ENCODE measurements at regions not wholly inside any gene's neighbourhood (a gene's known extent, or its start where the extent isn't known, plus 50 kb on each side); places are given as distances from the start of the nearest gene placed in this dataset.
A peak's percentile ranks its signal among the peaks of the same experiment; 100 is the strongest.
"Not testable (repeated sequence)": the region's sequence is repeated elsewhere in the genome, so short reads cannot be mapped to it uniquely, and the experiment has no call there.

GRCh38 chr5:115751176-115751575 lies 65.3 kb downstream of the CDO1 start:
- no peak for DNase-seq

- DNase-seq: peak; percentile 1
These were observed 67.4 kb downstream of the CDO1 start for GRCh38 chr5:115749016-115749415.

DNA sequence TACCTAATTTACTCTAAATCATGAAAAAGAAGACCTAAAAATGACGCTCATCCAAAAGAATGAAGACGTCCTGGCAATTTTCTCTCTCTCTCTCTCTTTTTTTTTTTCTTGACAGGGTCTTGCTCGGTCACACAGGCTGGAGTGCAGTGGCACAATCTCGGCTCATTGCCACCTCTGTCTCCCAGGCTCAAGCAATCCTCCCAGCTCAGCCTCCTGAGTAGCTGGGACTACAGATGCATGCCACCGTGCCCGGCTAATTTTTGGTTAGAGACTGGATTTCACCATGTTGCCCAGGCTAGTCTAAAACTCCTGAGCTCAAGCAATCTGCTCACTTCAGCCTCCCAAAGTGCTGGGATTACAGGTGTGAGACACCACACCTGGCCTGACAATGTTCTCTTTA lies 77.2 kb downstream of the CDO1 start:
- DNase-seq: not testable (repeated sequence)

- DNase-seq: no peak
These were observed 77.6 kb downstream of the CDO1 start for GRCh38 chr5:115738830-115739229.

DNA sequence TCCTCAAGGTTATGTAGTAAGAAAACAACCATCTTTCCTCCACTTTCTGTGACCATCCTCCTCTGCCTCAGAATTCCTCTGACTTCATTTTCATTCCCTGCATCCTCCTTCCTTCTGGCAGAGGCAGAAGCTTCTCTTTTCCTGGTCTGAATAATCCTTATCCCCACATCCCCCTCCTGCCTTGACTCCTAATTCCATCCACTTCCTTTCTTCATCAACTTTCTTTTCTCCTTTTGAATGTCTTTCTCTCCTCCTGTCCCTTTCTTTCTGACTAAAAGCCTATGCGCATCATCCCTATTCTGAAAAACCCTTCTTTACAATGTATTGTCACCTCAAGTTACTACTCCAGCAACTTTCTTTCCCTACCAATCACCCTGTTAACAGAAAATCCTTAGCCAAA lies 79.0 kb downstream of the CDO1 start:
- DNase-seq: no peak

- DNase-seq: no peak
These were observed 79.8 kb downstream of the CDO1 start for GRCh38 chr5:115736690-115737005.

GRCh38 chr5:115736004-115736689 lies 80.3 kb downstream of the CDO1 start:
- no peak for DNase-seq

GRCh38 chr5:115735108-115735998 lies 81.1 kb downstream of the CDO1 start:
- no peak for DNase-seq

GRCh38 chr5:115733607-115734006 lies 82.9 kb downstream of the CDO1 start:
- no peak for DNase-seq

- DNase-seq: no peak
These were observed 84.4 kb downstream of the CDO1 start for GRCh38 chr5:115732026-115732425.

GRCh38 chr5:115725522-115725921 lies 90.9 kb downstream of the CDO1 start:
- DNase-seq: no peak

GRCh38 chr5:115723220-115723619 lies 93.2 kb downstream of the CDO1 start:
- DNase-seq: no peak

DNA sequence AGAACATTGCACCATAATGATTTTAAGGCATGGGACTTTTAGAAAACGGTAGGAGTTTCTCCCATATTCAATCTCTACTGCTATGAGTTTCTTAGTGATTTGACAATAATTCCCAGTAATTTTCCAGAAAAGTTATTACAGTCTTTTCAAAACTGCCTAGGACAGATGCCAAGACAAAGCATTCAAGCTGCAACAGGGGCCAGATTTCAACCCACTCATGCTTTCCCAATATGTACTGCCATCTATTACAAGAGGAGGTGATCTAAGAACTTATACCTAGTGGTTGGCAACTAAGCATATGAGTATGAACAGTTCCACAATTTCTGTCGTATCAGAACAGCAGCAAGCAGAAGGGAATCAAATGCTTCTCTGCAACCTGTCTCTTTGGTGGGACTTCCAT lies 95.1 kb upstream of the TMED7 start:
- DNase-seq: no peak

GRCh38 chr5:115718927-115719326 lies 93.1 kb upstream of the TMED7 start:
- DNase-seq: no peak

- DNase-seq: no peak
These were observed 87.6 kb upstream of the TMED7 start for GRCh38 chr5:115713408-115713807.

DNA sequence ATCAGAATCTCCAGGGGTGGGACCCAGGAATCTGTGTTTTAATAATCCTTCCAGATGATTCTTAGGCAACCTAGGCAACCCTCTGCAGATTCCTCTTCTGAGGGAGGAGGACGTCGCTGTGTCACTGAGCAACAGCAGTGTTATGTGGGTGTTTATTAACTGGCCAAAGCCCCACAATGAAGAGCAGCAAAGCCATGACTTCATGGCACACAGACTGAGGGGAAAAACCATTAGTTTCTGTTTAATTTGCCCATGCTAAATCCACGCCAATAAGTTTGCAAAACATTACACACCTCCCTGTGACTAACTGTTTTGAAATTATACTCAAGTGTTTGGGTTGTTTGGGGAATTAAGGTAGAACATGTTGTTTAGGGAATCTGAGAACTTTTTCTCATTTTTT lies 83.7 kb upstream of the TMED7 start:
- no peak for DNase-seq

- DNase-seq: no peak
These were observed 83.1 kb upstream of the TMED7 start for GRCh38 chr5:115708819-115709477.

DNA sequence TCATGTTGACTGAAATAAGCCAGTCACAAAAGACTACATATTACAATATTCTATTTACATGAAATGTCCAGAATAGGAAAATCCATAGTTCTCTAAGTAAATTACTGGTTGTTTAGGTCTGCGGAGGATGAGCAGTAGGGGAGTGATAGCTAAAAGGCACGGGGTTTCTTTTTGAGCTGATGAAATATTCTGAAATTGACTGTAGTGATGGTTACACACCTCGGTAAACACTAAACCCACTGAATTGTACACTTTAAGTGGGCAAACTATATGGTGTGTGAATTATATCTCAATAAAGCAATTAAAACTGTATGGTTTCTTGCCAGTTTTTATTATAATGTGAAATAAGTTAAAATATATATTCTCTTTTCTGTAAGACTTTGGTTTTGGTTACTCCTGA lies 77.7 kb upstream of the TMED7 start:
- no peak for DNase-seq

DNA sequence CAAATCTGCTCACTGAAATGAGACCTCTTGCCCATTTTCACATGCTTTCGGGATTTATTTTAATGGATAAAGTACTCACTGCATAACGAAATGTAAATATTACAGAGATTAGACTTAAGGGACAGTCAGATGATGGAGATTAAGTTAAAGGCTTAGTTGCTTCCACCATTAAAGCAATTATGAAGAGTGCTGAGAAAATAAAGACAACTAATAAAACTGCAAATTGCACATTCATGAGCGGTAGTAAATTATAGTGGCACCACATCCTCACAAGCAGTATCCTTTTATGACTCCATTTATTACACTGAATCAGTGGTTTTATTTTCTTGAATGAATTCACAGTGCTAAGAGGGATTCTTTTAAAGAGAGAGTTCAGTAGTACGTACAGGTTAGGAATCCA lies 76.2 kb upstream of the TMED7 start:
- DNase-seq: peak; percentile 64

DNA sequence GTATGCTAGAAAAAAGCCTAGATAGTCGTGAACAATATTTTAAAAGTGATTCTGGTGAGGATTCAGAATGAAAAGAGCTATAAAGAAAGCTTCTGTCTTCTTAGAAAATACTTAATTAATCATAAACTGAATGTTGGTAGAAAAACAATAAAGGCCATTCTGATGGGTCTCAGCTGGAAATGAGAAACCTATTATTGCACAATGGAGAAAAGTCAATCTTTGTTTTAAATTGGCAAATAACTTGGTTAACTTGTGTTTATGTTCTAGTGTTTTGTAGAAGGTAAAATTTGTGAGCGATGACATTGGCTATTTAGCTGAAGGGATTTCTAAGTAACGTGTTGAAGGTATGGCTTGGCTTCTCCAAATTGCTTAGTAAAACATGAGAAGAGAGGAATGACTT lies 74.1 kb upstream of the TMED7 start:
- no peak for DNase-seq

GRCh38 chr5:115696141-115696650 lies 70.4 kb upstream of the TMED7 start:
- no peak for DNase-seq

DNA sequence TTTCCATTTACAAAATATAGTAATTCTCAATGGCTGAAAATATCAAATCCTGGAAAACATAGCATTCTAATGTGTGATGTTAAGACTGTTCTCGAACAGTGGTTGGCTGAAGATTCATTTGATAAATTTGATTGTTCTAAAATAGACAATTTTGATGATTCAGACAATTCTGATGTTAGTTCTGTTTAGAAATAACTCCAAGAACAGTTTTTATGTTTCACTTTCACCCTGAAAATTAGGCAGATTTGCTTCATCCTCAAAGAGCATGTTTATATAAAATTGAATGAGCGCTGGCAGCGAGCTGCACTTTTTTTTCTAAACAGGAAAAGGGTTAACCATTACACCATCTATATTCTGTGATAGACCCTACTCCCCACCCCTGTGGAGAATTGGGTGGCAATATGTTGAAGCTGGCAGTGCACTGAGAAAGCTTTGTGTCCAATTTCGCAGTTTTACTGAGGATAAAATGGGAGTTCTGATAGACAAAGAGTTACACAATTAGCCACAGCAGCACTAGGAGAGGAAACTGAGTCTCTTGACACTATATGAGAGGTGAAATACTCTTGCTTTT lies 69.6 kb upstream of the TMED7 start:
- DNase-seq: no peak

DNA sequence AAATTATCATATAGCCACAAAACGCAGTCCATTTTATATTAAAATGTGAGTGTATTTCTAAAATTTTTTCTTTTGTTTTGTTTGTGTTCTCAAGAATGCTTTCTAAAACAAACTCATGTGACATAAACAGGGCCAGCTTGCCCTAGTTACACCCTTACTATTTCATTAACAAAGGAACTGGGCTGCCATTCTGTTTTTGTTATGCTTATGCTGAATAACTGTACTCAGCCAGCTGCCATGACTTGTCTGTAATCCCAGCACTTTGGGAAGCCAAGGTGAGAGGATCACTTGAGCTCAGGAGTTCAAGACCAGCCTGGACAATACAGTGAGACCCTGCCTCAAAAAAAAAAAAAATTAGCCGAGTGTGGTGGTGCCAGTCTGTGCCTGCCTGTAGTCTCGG lies 66.0 kb upstream of the TMED7 start:
- DNase-seq: not testable (repeated sequence)

DNA sequence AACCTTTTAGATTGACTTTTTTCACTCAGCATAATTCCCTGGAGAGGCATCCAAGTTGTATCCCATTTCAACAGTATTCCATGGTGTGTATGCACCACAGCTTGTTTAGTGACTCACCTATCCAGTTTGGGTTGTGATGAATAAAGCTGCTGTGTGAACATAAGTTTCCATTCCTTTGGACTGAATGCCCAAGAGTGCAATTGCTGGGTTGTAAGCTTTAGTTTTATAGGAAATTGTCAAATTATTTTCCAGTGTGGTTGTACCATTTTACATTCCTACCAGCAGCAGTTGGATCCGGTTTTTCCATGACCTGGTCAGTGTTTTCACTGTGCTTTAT lies 60.9 kb upstream of the TMED7 start:
- DNase-seq: no peak
